HS-5 (cell line): ENCODE measurements at regions not wholly inside any gene's neighbourhood (a gene's known extent, or its start where the extent isn't known, plus 50 kb on each side); places are given as distances from the start of the nearest gene placed in this dataset.
"Not testable (repeated sequence)": the region's sequence is repeated elsewhere in the genome, so short reads cannot be mapped to it uniquely, and the experiment has no call there.

Experiments
- DNase-seq: peaks from one replicate; pipeline ENCODE4 v3.0.0-alpha.2; 2012; ENCODE audit warnings: low read depth

DNA sequence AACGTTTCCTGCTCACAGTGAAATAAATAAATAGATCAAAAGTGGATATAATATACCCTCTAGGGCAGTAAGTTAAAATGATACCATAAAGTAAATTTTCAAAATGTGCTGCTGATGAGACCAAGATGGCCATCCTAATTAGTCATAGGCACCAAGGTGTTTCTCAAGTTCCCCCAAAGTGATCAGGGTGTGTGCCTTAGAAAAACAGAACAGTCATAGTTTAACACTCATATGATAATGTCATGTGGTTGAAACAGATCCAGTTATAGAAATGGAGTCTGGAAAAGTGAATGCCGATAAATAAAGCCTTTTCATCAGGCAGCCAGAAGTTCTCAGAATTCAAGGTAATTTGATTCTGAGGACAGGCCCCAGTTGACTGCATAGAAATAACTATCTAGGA is 161.5 kb upstream of the CDKN2B start:
- no peak for DNase-seq

DNA sequence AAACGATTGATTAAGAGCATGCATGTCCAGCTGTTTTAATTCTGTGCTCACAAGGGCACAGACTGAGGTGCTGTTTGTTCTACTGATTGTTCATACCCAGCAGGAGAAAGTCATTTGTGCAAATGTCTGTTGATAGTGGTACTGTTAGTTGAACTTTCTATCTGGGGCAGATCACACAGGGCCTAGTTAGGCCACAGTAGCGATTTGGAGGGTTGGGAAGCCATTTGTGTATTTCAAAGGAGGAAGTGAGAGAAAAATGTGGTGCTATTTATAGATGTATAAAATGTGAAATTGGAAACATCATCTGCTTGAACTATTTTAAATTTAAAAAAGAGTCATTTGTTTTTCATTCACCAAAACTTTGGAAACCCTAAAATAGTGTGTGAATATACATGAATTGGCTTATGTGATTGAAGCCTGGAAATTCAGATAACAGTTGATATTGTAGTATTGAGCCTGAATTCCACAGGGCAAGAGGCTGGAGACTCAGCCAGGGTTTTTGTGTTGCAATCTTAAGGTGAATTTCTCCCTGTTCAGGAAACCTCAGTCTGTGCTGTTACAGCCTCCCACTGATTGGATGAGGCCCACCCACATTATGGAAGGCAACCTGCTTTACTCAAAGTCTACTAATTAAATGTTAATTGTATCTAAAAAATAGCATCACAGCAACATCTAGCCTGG is 162.0 kb upstream of the CDKN2B start:
- no peak for DNase-seq

DNA sequence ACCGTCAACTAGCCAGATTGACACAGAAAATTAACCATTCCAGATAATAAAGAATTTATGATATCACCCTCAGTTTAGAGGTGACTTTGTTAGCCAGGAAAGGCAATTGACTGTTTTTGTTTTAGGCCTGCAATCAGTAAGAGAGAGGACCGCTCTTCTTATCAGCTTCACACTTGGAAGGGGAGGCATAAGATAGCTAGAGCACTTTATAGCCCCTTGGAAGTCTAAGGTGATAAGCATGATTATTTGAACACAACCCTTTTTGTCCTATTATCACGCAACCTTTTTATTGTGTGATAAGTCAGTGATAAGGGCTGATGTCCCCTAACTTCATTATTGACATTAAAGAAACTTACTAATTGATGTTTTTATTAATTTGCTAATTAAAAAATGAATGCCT is 162.6 kb upstream of the CDKN2B start:
- DNase-seq, result no peak

DNA sequence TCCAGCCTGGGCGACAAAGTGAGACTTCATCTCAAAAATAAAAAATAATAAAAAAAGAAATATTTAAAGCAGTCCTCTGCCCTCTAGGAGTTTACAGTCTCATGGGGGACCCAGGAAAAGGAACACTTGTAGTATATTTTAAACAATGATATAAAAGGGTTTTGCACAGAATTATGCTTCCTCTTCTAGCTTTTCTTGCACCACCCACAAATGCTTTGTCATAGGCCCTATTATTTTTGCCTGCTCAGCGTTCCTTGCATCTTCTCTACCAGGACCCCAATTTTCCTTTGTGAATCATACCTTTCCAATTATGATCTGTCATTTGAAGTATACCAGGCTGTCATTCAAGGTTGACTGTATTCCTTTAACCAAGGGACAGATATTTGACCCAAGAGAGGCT is 164.8 kb upstream of the CDKN2B start:
- DNase-seq, result no peak

DNA sequence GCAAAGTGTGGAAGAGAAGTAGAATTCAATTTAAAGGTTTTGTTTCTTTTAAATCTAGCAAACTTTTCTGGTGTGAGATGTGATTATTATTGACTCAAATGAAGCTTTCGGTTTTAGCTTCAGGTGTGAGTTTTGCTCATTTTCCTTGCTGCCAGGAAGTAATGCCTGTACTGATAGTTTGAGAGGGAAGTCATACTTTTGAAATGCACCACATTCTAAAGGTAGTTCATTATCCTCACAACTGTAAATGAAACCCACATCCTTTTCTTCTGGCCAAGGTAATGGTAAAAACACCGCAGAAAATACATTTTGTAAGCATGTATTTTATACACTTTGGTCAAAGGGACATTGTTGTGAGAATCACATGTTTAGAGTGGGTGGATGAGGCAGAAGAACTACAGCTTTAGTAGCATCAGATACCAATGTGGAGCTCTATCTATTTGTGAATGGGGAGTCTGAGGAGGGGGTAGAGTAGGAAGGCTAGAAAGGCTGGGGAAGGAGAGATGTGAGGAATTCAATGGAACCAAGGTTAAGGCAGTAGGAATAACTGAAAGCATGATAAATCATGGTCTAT is 167.0 kb upstream of the CDKN2B start:
- no peak for DNase-seq

DNA sequence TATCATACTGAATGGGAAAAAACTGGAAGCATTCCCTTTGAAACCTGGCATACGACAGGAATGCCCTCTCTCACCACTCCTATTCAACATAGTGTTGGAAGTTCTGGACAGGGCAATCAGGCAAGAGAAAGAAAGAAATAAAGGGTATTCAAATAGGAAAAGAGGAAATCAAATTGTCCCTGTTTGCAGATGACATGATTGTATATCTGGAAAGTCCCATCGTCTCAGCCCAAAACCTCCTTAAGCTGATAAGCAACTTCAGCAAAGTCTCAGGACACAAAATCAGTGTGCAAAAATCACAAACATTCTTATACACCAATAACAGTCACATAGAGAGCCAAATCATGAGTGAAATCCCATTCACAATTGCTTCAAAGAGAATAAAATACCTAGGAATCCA is 171.9 kb upstream of the CDKN2B start:
- DNase-seq, result not testable (repeated sequence)

DNA sequence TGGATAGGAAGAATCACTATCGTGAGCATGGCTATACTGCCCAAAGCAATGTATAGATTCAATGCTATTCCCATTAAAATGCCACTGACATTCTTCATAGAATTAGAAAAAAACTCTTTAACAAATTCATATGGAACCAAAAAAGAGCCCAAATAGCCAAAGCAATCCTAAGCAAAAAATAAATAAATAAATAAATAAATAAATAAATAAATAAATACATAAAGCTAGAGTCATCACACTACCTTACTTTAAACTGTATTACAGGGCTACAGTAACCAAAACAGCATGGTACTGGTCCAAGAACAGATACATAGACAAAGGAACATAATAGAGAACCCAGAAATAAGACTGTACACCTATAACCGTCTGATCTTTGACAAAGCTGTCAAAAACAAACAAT is 180.4 kb upstream of the CDKN2B start:
- DNase-seq, result no peak

DNA sequence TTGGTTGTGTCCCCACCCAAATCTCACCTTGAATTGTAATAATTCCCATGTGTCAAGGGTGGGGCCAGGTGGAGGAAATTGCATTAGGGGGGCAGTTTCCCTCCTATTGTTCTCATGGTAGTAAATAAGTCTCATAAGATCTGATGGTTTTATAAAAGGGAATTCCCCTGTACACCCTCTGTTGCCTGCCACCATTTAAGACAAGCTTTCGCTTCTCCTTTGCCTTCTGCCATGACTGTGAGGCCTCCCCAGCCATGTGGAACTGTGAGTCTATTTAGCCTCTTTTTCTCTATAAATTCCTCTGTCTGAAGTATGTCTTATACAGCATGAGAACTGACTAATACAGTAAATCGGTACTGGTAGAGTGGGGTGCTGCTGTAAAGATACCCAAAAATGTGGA is 187.9 kb upstream of the CDKN2B start:
- not testable (repeated sequence) for DNase-seq

DNA sequence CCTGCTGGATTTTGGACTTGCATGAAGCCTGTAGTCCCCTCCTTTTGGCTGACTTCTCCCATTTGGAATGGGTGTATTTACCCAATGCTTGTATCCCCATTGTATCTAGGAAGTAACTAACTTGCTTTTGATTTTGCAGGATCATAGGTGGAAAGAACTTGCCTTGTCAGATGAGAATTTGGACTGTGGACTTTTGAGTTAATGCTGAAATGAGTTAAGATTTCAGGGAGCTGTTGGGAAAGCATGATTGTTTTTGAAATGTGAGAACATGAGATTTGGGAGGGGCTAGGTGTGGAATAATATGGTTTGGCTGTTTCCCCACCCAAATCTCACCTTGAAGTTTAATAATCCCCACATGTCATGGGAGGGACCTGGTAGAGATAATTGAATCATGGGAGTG is 189.6 kb upstream of the CDKN2B start:
- no peak for DNase-seq

DNA sequence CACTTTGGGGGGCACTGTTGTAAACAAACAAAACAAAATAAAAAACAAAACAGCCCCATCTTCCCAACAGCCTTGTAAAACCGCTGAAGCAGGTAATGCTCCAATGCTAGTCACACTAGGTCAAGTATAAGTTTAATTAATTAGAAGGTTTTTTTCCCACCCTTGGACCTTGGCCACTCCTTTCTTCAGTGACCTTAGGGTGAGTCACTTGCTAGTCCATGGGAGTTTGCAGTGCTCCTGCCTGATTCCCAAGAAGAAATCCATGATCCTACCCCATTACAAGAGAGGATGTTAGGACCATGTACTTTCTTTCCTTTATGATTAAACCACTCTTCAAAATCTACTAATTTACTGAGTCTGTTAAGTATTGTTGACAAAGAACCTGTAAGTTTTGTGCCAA is 192.2 kb upstream of the CDKN2B start:
- no peak for DNase-seq

DNA sequence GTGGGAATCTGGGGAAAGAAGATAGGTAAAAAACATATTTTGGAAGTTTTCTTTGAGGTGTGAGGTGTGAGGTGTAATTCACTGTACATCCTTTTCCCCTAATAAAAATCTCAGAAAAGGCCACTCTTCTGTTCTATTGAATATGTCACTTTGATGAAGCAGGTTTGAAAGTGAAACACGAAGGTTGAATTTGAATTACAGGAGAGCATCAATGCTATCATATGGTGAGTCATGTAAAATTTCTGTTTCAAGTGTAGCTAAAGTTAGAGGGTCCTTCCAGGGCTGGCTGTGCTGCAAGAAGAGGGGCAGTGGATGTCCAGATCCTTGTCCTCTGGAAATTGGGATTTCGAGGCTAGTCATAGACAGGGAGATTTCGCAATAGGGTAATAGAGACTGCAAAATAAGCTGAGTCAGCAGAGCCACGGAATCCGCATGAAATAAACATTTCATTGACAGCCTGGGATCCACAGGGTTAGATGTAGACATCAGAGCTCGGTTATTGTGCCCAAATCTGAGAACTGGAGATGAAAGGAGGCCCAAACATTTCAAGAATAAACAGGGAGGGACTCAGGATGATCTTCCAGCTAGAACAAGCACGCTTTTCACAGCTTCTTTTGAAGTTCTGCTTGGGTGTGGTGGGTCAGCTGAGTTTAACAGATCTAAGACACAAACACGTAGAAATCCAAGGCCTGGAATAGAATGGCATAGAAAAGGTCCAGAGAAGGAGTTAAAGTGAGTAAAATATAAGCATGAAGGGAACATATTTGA is 194.4 kb upstream of the CDKN2B start:
- DNase-seq, result no peak

DNA sequence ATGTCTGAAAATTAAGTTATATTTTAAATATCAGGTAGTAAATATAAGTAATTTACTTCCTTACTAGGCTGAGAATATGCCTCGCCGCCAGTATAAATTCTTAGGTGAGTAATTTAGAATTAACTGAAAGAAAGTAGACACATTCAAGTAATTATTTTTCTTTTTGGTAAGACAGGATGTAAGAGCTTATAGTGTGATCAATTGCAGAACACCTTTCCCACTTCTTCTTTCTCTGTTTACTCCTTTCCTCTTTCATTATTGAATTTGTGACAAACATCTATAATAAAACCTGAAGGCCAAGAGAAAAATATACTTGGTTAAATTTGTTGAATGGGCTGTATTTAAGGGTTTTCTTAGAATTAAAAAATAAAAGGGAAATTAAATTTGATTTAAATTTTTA is 195.1 kb upstream of the CDKN2B start:
- no peak for DNase-seq

DNA sequence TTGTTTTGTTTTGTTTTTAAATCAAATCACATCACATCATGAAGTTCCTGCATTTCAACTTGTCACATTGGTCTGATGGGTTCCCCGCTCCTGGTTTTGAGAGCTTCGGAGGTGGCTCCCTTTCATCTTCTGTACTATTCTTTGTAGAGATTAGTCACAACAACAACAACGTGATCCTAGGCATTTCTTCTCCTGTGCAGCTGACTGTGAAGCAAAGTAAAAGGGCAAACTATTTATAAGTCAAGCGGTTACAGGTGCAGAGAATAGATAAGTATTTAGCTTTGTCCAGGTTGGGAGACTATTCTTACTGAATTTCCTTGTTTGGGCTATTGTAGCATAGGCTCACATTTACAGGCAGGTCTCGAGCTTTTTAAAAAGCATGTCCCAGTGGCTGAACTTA is 197.7 kb upstream of the CDKN2B start:
- DNase-seq, result no peak

DNA sequence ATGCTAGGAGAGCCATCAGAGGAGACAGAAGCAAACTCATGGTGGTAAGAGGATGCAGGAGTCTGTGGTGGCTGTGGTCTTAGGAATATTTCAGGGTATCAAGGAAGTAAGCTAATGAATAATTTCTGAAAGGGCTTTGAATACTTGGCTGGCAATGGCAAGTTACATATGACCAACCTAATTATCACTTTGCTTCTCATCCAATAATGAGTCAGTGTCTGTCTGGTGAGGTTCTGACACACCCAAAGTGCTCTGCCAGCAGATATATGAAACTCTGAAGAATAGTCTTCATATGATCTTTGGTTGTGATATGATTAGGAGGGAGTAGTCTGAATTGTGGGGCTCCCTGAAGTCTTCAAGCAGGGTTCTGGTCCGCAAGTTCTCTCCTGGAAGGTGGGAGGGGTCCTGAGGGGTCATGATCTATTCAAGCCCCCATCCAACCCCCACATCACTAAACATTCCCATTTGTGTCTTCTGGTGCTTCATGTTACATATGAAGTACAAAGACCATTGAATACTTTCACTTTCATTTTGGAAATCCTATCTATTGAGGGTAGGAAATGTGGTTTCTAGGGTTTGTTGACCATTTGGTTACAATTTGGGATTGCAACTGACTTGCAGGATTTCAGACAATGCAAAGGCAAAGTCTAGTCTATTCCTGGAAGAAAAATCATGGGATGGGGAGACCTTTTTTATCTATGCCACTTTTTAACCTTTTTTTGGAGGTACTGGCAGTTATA is 199.9 kb upstream of the CDKN2B start:
- no peak for DNase-seq

DNA sequence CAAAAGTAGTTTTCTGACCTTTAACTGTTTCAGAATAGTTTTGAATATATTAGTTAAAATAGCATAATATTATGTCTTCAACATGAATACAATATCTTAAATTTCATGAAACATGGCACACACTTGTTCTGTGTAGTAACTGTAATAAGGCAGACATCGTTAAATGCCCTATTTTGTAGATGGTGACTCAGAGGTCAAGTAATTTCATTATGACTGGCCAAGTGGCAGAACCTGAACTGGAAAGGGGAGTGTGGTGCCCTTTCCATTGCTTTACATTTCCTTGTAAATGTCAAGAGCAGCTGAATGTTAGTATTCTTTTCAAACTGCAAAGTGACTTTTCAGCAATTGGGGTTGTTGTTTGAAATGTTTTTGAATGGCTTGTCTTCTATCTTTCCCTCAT is 201.2 kb upstream of the CDKN2B start:
- DNase-seq, result no peak

DNA sequence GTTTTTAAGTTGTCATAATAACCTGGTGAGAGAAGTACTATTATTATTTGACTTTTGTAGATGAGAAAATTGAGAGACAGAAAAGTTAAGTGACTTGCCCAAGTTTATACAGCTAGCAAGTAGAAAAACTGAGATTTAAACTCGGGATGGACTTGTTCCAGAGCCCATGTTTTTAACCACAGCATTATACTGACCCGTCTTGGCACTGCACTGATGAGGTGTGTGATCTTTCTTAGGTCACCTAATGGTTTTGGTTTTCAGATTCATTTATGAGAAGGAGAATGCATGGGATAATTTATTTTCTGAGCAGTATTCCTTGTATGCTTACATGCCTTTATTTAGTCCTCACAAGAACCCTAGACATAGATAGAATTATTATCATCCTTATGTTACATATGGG is 201.8 kb upstream of the CDKN2B start:
- DNase-seq, result no peak

DNA sequence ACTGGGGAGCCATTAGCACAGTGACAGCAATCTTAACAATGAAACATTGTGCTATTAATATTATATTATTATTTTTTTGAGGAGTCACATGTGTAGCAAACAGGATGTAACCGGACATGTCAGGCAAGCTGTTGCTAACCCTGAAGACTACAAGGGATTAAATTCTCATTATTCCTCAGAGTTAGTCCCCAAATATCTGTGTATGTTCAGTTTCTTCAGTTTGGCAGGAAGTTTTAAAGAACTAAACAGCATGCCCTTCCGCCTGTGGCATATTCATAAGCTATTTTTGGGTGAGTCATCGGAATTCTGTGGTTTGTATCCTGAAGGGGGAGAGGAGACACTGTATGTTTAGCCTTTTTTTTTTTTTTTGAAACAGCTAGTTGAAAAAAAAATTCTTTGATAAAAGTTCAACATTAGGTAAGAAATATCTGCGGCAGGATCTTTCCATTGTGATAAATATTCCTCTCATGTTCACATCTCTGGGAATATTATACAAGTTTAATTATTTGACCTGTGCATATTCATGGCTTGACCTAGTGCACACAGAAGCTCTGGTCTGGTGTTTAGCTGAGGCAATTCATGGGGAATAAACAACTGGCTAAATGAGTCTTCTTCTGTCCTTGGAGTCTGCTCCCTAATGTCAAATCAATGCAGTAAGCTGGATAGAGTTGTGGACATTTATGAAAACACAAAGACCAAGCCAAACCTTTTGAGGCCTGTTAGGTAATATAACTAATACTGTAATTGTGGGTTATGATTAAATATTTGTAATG is 202.7 kb upstream of the CDKN2B start:
- peak; percentile 93 for DNase-seq

DNA sequence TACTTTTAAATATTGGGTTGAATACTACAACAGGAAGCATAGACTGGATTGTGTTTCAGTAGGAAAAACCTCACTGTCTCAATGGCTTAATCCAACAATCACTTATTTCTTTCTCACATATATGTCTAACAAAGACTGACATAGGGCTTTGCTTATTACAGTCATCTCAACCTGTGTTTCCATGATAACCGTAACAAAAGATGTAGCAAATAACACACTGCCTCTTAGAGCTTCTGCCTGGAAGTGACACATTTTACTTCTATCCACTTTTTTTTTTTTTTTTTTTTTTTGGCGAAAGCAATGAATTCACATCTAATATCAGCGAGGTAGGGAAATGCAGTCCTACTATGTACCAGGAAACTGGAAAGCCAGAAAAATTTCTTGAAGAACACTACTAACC is 204.9 kb upstream of the CDKN2B start:
- DNase-seq, result no peak

DNA sequence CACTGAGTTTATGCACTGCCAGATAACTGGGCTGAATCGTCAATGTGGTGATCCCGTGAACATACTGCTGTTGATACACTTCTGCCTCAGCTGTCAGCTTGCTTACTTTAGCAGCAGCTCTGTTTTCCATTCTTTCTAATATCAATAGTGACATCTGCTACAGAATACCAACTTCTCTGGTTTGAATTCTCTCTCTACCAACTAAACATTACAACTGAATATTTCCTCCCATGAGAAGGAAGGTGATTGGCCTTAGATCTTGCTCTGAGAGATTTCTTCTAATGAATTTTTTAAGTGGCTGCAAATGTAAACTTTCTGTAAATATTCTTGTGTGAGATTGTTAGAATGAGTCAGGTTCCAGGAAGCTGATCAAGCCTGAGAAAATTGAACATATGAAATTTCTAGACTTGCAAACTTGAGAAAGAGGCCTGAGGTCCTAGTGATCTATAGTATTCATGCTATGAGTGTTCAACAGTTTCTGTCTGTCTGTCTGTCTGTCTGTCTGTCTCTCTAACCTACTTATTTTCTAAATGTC is 205.5 kb upstream of the CDKN2B start:
- DNase-seq, result no peak

DNA sequence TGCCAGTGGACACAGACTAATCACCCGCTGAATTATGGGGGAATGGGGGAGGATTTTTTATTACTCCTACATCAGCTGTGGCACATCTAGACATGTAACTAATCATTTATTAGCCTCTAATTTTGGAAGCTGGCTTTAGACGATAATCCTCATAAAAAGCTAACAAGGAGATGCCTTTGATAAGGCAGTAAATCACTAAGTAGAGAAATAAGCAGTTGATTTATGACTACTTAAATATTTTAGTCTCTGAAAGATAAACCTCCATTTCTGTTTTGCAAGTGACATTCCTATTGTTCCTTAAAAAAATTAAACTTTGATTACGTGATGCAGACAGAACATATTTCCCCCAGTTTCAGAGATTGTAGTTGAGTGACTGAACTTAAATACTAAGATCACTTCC is 206.4 kb upstream of the CDKN2B start:
- no peak for DNase-seq

DNA sequence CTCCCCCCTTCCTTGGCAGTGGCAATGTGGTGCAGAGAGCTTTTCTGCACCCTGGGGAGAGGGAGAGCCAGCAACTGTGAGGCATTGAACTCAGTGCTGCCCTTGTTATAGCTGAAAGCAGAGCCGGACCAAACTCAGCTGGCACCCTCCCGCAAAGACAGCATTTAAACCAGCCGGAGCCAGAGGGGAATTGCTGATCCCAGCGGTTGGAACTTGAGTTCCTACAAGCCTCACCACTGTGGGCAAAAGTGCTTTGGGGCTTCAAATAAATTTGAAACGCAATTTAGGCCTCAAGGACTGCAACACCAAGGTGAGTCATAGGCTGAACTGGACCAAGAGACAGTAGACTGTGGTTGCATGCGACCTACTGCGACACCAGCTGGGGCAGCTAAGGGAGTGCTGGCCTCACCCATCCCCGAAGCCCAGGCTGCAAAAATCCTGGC is 207.6 kb upstream of the CDKN2B start:
- no peak for DNase-seq

DNA sequence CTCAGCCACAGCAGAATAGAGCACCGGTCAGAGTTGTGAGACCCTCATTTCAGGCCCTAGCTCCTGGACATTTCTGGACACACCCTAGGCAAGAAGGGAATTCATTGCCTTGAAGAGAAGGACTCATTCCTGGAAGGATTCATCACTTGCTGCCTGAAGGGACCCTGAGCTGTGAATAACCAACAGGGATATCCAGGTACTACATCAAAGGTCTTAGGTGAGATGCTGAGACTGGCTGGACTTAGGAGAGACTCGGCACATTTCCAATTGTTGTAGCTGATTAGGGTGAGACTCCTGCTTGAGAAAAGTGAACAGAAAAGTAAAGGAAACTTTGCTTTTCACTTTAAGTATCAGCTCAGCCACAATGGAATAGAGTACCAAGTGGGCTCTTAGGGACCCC is 208.1 kb upstream of the CDKN2B start:
- DNase-seq, result no peak
